K562 (cell line): ENCODE measurements at regions not wholly inside any gene's neighbourhood (a gene's known extent, or its start where the extent isn't known, plus 50 kb on each side); places are given as distances from the start of the nearest gene placed in this dataset.

Experiments used
- ARID1B ChIP-seq: fragments of 450-650 bp; IDR thresholded peaks from 2 replicates; pipeline ENCODE4 v1.6.1; 2016; ENCODE audit warnings: antibody characterized with exemption, mild to moderate bottlenecking, inconsistent platforms
- CHD1 ChIP-seq: fragments of 200-600 bp; sonication (generic); IDR thresholded peaks from one replicate; pipeline ENCODE4 v1.6.1; 2012; ENCODE audit warnings: mild to moderate bottlenecking, moderate library complexity, low read length, inconsistent platforms
- ETV1 ChIP-seq: fragments of 450-650 bp; conservative IDR thresholded peaks from 2 replicates; pipeline ENCODE4 v1.6.1; 2016; ENCODE audit warnings: missing genetic modification characterization, control low read depth, low read depth, missing compliant biosample characterization
- FOXP1 ChIP-seq: sonication (generic); formaldehyde crosslinking; IDR thresholded peaks from 2 replicates; pipeline ENCODE4 v1.8.0; 2022; ENCODE audit warnings: mild to moderate bottlenecking, missing genetic modification reagents
- GABPB1 ChIP-seq: sonication (generic); formaldehyde crosslinking; IDR thresholded peaks from 2 replicates; pipeline ENCODE4 v1.8.0; 2022; ENCODE audit warnings: mild to moderate bottlenecking, missing genetic modification reagents
- GABPB2 ChIP-seq: fragments of 250-450 bp; sonication (Bioruptor Pico); conservative IDR thresholded peaks from 2 replicates; pipeline ENCODE4 v1.5.1; 2021; ENCODE audit warnings: mild to moderate bottlenecking
- HMG20B ChIP-seq: fragments of 250-450 bp; sonication (Bioruptor Pico); IDR thresholded peaks from 2 replicates; pipeline ENCODE4 v1.5.0; 2021; ENCODE audit warnings: mild to moderate bottlenecking
- ZKSCAN1 ChIP-seq: fragments of 150-350 bp; IDR thresholded peaks from 2 replicates; pipeline ENCODE4 v1.6.1; 2016; ENCODE audit warnings: low read depth, low read length
- ZNF12 ChIP-seq: sonication (generic); formaldehyde crosslinking; IDR thresholded peaks from 2 replicates; pipeline ENCODE4 v1.4.0; 2020; ENCODE audit warnings: mild to moderate bottlenecking, missing genetic modification reagents
- ZNF140 ChIP-seq: fragments of 250-450 bp; sonication (Bioruptor Pico); IDR thresholded peaks from 2 replicates; pipeline ENCODE4 v1.8.0; 2021; ENCODE audit warnings: moderate library complexity, mild to moderate bottlenecking, inconsistent platforms
- ZNF3 ChIP-seq: fragments of 250-450 bp; sonication (Bioruptor Pico); IDR thresholded peaks from 2 replicates; pipeline ENCODE4 v1.5.0; 2021; ENCODE audit warnings: mild to moderate bottlenecking, moderate library complexity
- ZNF695 ChIP-seq: fragments of 450-650 bp; formaldehyde crosslinking; IDR thresholded peaks from 2 replicates; pipeline ENCODE4 v1.4.0; 2020; ENCODE audit warnings: mild to moderate bottlenecking, moderate library complexity
- ZNF717 ChIP-seq: fragments of 250-450 bp; sonication (Bioruptor Pico); IDR thresholded peaks from 2 replicates; pipeline ENCODE4 v1.5.0; 2021
- ZNF75A ChIP-seq: fragments of 450-650 bp; formaldehyde crosslinking; IDR thresholded peaks from 2 replicates; pipeline ENCODE4 v1.4.0; 2020; ENCODE audit warnings: mild to moderate bottlenecking
- TF ChIP-seq, protein P1 (sequence below): sonication (generic); formaldehyde crosslinking; IDR thresholded peaks from 2 replicates; pipeline ENCODE4 v1.9.0; 2022; ENCODE audit warnings: mild to moderate bottlenecking, missing genetic modification reagents
- TF ChIP-seq, protein P2 (sequence below): fragments of 250-450 bp; sonication (Bioruptor Pico); IDR thresholded peaks from 2 replicates; pipeline ENCODE4 v1.4.0; 2020; ENCODE audit warnings: mild to moderate bottlenecking, moderate library complexity

DNA sequence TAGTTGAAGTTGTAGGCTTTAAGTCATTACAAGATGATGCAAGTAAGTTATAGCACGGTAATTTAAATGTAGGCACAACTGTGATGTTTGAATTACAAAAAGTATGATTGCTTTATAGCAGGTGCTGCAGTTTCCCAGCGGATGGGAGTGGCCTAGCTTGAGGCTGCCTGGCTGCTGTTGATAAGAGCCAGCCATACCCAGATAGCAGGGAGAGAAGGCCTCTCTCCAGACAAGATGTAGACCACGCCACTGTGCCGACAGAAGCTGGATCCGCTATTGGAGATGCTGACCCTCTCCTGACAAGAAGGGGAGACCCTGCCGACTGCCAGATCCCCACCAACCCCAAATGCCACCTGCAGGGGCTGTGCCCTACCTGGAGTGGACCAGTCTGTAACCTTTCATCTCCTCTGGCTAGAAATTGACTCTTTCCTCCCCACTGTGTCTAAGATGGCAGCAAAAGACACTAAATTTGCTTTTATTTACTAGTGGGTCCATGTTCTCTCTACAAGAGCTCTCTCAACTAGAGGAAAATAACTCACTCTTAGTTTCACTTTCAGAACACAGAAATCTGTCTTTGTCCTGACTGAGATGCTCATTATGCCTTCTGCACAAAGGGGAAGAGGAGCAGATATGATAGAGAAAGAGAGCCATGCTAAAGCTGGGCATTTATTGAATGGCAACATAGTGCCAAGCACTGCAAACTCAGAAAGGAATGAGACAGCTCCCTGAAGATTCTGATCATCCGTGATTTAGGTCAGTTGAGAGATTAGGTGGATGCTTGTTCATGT lies 127.9 kb downstream of the URB2 start (continued):
- TF ChIP-seq ETV1 (tag), result 0 out of 2 replicates have a peak, but pooled peaks have one; percentile 22
- peak; percentile 98 for TF ChIP-seq ARID1B
- no peak for TF ChIP-seq GABPB2 (CRISPR knock-in tag)
- no peak for TF ChIP-seq FOXP1 (CRISPR knock-in tag)
- TF ChIP-seq ZNF140, result no peak
- 0 out of 2 replicates have a peak, but pooled peaks have one; percentile 6 for TF ChIP-seq ZKSCAN1
- TF ChIP-seq, protein P1, sequence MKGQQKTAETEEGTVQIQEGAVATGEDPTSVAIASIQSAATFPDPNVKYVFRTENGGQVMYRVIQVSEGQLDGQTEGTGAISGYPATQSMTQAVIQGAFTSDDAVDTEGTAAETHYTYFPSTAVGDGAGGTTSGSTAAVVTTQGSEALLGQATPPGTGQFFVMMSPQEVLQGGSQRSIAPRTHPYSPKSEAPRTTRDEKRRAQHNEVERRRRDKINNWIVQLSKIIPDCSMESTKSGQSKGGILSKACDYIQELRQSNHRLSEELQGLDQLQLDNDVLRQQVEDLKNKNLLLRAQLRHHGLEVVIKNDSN (CRISPR knock-in tag), result no peak
- TF ChIP-seq ZNF75A (CRISPR knock-in tag), result no peak
- TF ChIP-seq ZNF12 (CRISPR knock-in tag), result no peak
- TF ChIP-seq ZNF717 (CRISPR knock-in tag), result no peak
- no peak for TF ChIP-seq CHD1
- TF ChIP-seq, protein P2, sequence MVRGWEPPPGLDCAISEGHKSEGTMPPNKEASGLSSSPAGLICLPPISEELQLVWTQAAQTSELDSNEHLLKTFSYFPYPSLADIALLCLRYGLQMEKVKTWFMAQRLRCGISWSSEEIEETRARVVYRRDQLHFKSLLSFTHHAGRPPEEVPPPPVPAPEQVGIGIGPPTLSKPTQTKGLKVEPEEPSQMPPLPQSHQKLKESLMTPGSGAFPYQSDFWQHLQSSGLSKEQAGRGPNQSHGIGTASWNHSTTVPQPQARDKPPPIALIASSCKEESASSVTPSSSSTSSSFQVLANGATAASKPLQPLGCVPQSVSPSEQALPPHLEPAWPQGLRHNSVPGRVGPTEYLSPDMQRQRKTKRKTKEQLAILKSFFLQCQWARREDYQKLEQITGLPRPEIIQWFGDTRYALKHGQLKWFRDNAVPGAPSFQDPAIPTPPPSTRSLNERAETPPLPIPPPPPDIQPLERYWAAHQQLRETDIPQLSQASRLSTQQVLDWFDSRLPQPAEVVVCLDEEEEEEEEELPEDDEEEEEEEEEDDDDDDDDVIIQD (CRISPR knock-in tag), result no peak
- TF ChIP-seq ZNF695, result no peak
- no peak for TF ChIP-seq HMG20B
- TF ChIP-seq GABPB1 (CRISPR knock-in tag), result no peak
- TF ChIP-seq ZNF3, result no peak
